GM03348 (cell line): ENCODE measurements at regions not wholly inside any gene's neighbourhood (a gene's known extent, or its start where the extent isn't known, plus 50 kb on each side); places are given as distances from the start of the nearest gene placed in this dataset.
"Not testable (repeated sequence)": the region's sequence is repeated elsewhere in the genome, so short reads cannot be mapped to it uniquely, and the experiment has no call there.

ENCODE experiments used
- DNase-seq: peaks from one replicate; pipeline ENCODE4 v3.0.0; 2012; ENCODE audit warnings: low spot score

DNA sequence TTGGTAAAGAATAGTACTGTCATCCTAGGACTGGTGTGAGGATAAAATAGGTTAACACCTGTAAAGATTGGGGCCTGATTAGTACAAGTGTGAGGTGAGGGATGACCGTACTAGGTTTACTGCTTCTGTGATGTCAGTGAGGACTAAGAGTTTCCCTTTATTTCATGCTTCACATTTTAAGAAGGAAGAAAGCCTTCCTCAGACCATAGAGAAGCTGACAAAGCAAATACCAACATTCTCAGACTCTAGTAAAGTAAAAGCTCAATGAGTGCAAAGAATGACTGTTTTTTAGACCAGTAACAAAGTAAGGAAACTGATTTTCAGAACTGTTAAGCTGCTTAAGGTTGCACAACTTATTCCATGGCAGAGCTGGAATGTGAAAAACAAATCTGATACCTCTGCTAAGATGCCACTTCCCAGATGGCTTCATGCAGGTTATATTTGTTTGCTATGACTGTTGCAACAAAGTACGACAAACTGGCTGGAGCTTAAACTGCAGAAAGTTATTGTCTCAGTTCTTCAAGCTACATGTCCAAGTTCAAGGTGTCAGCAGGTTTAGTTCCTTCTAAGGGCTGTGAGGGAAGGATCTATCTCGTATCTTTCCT lies 354.9 kb downstream of the RSL24D1 start:
- DNase-seq, result no peak

DNA sequence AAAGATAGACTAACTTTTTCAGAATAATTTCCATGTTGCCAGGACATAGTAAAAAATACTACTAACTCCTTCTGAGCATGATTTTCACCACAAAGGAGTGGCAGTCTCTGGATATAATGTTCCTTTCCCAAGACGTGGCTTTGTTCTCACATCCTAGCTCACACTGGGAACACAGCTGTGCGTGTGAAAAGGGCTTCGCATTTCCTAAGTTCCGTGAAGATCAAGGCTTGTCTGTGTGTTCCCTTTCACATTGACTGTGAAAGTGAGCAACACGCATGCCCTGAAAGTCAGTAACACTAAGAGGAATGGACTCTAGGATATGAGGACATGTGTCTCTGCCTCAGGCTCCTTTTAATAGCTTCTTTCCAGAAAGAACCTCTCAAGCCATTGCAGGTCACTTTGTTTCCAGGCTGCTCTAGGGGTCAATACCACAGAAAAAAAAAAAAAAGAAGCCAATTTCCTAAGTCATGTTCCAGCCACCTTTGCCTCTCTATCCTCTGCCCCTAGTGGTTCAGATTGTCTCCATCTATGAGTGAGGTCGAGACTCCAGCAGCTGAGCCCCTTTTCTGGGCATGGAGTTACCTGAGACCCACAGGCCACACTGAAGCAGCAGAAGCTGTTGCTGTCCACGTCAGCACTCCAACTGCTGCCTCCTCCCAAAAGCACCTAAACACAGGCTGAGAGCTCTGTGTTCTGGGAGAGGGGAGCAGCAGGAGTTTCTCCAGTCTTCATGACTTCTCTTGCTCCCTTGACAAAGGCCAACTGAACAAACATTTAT lies 355.9 kb downstream of the RSL24D1 start:
- DNase-seq, result no peak

DNA sequence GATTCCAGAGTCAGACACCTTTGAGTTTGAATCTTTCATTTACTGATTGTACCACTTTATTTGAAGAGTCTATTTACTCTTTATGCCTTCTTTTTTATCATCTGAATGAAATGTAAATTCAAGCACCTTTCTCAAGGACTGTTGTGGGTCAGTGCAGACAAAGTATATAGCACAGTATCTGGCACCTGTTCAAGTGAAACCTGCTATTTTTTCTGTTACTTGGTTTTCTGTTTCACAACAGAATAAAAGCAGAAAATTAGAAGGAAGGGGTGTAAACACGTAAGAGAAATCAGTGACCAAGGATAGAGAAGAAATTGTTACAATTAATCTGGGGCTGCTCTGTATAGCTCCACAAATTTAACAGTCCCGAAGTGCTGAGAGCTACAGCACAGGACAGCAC lies 357.4 kb downstream of the RSL24D1 start:
- no peak for DNase-seq

DNA sequence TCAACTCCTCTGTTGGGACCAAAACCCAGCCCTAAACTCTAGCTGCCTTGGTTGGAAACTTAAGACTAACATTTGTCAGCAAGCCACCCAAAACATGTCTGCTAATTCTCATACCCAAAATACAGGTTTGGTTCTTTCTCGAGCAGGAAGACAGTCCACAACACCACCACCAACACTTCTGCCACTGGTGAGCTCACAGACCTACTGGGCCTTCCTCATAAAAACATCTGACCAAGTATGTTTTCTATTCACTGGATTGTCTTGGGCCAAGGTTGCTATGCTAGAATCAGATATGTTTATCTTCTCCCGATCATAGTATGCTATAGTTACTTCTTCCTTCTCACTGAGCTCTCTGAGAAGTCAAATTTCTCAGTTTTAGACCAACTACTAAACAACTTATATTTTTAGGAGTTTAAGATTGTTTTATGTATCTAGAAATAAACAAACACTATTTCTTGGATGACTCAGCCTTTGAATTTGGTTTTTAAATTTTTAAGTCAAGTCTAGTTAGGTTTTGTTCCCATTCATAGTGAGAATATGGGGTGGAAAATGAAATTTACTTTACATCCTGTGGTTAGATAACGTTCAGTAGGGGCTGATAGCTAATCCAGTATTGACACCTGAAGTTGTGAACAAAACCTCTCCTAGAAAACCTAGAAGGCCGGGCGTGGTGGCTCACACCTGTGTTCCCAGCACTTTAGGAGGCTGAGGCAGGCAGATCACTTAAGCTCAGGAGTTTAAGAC lies 360.5 kb downstream of the RSL24D1 start:
- no peak for DNase-seq

DNA sequence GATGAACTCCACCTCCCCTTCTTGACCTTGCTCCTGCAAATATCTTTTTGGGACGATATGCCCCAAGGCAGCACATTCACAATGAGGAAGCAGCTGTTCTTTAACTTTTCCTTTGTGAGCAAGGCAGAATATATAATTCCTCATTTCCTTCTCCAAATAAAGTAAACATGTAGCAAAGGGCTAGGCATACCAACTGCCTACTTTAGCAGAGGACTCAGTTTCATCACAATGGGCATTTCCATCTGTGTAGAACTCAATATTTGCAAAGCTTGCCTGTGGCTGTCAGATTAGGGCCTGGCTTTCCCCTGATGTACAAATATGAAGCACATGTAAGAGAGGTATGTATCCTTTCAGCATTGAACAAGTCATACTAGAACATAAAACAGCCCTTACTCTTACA lies 366.9 kb downstream of the RSL24D1 start:
- no peak for DNase-seq

DNA sequence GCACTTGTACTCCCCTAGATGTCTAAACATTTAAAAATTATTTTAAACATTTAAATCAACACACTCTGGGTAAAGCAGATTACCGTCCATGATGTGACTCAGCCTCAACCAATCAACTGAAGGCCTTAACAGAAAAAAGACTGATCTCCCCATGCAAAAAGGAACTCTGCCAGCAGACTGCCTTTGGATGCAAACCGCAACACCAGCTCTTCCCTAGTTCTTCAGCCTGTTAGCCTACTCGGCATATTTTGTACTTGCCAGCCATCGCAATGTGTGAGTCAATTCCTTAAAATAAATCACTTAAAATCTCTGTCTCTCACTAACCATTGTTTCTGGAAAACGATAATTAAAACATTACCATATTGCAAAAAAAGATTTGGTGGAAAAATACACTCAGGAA lies 375.9 kb downstream of the RSL24D1 start:
- DNase-seq, result no peak

DNA sequence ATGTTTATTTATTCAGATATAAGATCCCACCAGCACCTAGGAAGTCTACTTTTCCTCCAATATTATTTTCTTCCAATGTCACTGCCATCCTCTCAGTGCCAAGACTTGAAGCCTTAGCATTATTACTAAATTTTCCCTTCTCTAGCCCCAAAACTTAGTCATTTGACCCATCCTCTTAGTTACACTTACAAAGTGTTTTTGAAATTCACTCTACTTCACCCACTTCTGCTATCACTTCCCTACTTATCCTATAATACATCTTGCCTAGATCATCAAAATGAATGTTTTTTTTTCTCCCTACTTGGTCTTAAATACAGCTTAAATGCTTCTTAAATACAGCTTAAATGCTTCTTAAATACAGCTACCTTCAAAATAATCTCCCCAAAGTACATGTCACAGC lies 376.6 kb downstream of the RSL24D1 start:
- no peak for DNase-seq

DNA sequence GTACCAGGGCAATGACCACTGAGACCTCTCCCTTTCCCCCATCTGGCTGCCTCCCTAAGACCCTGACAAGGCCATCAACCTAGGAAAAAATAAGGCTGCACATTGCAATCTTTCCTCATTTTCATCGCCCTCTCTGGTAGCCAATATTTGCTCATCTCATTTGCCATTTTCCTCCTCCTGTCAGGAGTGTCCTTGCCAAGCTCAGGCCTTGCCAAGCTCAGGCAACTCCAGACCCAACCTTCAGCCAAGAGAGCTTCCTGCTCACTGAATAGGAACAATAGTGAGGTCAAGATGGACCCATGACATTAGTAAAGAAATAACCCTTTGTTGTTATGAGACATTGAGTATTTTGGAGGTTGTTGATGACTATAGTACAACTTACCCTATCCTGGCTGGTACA lies 380.3 kb downstream of the RSL24D1 start:
- DNase-seq, result no peak

DNA sequence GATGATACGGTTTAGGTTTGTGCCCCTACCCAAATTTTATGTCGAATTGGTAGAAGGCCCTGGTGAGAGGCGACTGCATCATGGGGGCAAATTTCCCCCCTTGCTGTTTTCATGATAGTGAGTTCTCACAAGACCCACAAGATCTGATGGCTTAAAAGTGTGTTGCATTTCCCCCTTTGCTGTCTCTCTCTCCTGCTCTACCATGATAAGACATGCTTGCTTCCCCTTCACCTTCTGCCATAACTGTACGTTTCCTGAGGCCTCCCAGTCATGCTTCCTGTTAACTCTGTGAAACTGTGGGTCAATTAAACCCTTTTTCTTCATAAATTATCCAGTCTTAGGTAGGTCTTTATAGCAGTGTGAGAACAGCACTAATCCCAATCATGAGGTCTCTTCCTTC lies 381.2 kb downstream of the RSL24D1 start:
- no peak for DNase-seq

DNA sequence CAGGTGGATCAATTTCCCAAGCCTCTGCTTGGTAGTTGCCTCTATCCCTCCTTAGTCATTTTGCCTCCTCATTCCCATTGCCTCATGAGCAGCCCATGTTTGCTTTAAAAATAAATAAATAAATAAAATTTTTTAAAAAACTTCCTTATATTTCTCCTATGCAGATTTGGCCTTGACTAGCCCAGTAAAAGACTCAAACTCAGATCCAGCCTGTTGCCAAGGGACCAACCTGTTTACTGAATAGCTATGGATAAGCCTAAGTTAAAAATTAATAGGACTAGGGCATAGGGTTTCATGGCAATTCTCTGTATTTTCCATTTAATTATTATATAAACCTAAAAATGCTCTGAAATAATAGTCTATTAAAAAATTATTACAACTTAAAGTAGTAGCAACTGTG lies 384.4 kb downstream of the RSL24D1 start:
- no peak for DNase-seq

DNA sequence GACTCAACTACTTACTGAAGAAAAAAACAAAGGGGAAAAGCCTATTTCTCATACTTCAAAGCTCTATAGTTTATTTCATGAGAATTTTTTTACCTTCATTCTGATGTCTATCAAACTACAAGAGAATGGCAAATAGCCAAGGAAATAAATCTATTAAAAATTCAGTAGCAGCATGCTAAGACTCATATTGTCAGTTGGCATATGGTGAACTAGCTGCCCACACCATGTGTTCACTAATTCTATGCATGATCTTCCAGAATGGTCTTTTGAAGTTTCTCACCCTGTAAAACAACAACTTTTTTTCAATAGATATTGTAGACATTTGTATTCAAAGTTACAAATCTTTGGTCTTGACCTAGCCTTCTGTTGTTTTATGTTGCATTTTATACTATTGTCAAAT lies 386.2 kb downstream of the RSL24D1 start:
- no peak for DNase-seq

DNA sequence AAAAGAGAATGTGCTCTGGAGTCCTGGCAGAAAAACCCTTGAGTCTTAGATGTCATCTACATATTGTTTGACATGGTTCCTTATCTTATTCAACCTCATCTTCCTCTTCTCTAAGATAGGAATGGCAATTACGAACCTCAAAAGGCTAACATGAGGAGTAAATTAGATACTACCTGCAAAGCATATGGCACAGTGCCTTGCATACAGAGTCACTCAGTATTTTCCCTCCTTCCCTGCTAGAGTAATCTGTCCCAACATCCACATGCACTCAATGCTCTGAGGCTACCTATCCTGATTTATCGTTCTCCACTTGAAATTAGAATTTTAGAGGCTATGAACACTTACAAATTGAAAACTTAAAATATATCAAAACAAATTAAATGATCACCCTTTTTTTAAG lies 386.7 kb downstream of the RSL24D1 start:
- DNase-seq, result no peak

DNA sequence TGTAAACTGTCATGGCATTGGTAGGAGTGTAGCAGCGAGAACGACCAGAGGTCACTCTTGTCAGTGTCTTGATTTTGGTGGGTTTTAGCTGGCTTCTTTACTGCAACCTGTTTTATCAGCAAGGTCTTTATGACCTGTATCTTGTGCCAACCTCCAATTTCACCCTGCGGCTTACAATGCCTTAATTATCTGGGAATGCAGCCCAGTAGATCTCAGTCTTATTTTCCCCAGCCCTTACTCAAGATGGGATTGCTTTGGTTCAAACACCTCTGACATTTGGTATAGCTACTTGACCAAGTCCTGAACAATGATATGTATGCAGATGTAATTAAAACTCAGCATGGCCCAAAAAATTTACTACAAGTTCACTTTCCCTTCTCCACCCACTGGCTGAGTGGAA lies 388.4 kb downstream of the RSL24D1 start:
- no peak for DNase-seq

DNA sequence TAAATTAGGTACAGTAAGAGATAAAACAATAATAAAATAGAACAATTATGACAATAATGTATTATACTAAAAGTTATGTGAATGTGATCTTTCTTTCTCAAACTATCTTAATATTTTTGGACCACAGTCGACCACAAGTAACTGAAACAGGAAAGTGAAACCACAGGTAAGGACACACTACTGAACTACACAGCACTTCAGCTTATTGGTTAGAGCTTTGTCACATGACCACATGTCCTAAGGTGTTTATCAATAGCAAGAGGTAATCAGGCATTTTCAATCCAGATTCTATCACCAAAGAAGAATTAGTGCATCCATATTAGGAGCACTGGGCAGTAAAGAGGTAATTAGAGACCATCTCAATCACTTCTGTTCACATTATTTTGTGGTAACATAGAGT lies 392.8 kb downstream of the RSL24D1 start:
- DNase-seq, result no peak

DNA sequence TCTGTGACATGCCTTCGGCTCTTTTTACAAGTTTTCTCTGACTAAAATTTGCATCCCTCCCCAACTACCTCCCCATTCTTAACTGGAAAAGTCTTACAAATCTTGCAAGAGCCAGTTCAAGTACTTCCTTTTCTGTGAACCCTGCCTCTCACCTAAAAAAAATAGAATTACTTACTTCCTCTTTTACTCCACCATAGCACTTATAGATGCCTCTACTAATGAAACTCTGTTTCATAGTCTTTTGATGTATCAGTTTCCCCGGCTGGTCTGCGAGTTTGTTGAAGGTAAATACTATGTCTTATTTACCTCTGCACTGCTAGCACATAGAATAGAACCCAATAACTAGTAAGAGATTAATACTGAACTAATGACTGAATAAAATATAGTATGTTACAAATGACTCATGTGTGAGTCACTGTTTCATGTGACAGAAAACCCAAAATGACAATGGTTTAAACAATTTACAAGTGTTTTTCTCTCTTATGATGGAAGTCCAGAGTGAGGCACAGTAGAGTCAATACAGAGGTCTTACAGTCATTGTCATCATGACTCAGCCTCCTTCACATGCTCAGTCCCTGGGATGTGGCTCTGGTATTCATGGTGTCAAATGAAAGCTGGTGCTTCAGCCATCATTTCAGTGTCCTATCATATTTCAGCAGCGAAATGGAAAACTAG lies 393.5 kb downstream of the RSL24D1 start:
- no peak for DNase-seq

DNA sequence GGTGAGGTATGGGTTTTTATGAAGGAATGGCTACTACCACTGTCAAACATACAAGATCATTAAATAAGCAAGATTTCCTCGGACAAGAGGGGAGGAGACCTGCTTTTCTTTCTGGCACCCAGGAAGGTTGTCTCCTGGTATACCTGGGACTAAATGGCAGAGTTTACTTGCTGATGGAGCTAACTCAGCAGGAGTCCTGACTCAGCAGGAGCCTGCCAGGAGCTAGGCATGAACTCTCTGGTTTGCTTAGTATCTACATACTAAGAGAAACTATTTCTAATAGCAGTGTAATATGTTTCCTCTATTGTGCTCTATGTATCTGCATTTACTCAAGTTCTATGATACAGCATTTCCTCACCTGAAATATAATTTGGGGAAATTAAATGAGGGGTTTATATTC lies 404.2 kb downstream of the RSL24D1 start:
- no peak for DNase-seq

DNA sequence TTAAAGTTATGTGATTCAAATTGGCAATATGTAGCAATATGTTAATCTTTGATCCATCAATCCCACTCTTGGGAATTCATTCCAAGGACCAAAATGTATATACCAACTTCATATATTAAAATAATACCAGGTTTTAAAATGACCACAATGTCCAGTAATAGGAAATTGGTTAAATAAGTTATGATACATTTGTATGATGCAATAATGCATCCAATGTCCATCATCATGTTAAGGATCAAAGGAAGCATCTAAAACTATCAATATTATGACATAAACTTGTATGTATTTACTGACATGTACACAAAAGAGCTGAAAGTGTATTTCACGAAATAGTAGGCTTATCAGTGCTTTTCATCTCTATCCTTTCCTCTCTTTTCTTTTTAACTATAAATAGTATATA lies 406.0 kb downstream of the RSL24D1 start:
- no peak for DNase-seq

DNA sequence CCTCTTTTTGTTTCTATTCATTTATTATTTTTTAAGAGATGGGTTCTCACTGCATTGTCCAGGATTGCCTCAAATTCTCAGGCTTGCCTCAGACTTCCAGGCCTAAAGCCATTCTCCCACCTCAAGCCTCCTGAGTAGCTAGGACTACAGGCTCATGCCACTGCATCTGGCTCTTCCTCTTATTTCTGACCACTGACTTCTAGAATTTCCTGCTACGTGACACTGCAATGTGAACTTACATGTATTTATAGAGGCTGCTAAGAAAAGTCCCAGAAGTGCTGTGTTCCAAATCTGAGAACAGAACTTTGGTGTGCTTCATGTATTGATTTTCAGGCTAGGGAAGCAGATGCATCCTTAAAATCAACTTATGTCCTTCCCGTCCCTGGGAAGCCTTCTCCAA lies 407.4 kb downstream of the RSL24D1 start:
- DNase-seq, result no peak

DNA sequence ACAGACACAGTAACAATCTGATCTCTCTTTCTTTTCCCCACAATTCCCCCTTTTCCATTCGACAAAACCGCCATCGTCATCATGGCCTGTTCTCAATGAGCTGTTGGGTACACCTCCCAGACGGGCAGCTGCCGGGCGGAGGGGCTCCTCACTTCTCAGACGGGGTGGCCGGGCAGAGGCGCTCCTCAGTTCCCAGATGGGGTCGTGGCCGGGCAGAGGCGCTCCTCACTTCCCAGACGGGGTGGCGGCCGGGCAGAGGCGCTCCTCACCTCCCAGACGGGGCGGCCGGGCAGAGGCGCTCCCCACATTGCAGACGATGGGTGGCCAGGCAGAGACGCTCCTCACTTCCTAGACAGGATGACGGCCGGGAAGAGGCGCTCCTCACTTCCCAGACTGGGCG lies 415.5 kb downstream of the RSL24D1 start:
- DNase-seq, result not testable (repeated sequence)

DNA sequence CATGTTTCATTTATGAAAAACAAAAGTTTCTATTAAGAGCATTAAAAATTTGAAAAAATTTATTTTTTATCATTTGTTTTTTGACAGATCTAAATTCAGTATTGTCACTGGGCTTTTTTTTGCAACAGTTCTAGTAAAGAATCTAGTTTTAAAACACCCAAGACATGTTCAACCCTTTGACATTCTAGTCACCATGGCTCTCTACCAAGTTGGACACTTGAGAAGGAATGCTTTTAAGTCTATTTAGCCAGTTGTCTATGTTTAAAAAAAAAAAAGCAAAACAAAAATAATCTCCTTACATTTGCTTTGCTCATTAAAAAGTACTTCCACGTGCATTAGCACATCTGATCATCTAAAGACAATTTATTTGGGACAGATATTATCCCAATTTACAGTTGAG lies 417.5 kb downstream of the RSL24D1 start:
- DNase-seq, result no peak

DNA sequence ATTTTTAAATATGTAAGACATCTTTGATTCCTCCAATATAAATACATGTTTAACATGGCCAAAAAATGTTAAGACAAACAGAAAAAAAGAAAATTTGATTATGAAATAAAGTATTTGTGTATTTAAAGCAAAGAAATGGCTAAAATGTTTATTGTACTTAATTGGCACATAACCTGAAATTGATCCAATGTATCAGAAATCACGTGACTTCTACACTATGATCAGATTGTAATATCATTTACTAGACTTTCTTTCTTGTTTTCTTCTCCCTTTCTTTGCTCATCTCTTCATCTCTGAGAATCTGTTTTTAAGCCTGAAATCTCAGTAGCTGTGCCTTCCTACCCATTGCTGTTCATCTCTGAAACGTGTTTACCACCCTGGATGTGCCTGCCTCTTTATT lies 420.3 kb downstream of the RSL24D1 start:
- DNase-seq, result no peak

DNA sequence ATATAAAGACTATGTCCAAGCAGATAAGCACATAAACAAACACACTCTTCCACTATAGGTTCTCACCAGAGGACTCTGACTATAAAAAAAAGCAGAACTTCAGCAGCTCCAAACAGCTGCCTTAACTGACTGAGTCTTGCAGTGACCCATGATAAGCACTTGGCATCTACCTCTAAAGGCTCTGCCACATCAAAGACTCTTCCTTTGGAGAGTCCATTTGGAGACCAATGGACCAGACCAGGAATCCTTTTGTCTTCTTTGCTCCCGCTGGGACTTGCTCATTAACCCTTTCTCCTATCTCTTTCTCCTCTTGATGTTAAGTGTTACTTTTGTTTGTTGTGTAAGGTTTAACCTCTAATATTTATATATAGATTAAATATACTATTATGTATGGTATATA lies 424.1 kb downstream of the RSL24D1 start:
- no peak for DNase-seq

DNA sequence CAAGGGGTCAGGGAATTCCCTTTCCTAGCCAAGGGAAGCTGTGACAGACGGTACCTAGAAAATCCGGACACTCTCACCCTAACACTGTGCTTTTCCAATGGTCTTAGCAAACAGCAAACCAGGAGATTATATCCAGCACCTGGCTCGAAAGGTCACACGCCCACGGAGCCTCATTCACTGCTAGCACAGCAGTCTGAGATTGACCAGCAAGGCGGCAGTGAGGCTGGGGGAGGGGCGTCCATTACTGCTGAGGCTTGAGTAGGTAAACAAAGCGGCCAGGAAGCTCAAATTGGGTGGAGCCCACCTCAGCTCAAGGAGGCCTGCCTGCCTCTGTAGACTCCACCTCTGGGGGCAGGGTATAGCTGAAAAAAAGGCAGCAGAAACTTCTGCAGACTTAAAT lies 447.3 kb downstream of the RSL24D1 start:
- DNase-seq, result not testable (repeated sequence)
